ENCODE measurements at regions not wholly inside any gene's neighbourhood (a gene's known extent, or its start where the extent isn't known, plus 50 kb on each side); places are given as distances from the start of the nearest gene placed in this dataset.
"Not testable (repeated sequence)": the region's sequence is repeated elsewhere in the genome, so short reads cannot be mapped to it uniquely, and the experiment has no call there.

- not testable (repeated sequence) for TF ChIP-seq CTCF (IDR thresholded peaks at IDR 0.05; ENCODE audit: low read length); EZH2phosphoT487 (IDR thresholded peaks at IDR 0.05; ENCODE audit: low read length); EZH2 (optimal IDR thresholded peaks at IDR 0.05; ENCODE audit: low read depth, low read length)
Observed at GRCh38 chr18:71294201-71294600, 1005.4 kb downstream of the SOCS6 start.
